ENCODE measurements at regions not wholly inside any gene's neighbourhood (a gene's known extent, or its start where the extent isn't known, plus 50 kb on each side); places are given as distances from the start of the nearest gene placed in this dataset.

DNA sequence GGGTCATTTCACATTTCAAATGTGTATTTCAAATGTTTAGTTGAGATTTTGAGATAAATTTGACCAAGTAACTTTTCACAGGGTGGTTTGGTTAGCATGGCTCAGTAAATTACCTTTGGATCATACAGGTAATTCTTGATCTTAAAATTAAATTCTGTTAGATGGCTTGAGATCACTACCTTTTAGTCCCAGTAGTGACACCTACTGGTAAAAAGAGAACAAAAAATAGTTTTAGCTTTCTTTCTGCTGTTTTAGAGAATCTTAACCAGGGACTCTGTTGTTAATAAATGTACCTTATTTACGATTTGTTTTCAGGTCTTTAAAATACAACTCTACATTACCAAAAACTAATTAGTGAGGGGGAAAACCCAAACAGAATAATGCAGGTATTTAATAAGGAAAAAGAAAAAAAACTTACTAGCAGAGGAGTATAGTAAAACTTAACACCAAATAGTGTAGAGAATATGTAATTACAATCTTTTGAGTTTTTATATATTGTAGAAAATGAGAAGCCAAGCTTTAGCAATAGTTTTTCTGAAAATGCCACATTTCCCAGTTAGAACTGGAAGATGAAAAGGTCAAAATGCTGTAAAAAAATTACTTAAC, 620.3 kb upstream of the AGTR1 start:
- TF ChIP-seq, protein P1, sequence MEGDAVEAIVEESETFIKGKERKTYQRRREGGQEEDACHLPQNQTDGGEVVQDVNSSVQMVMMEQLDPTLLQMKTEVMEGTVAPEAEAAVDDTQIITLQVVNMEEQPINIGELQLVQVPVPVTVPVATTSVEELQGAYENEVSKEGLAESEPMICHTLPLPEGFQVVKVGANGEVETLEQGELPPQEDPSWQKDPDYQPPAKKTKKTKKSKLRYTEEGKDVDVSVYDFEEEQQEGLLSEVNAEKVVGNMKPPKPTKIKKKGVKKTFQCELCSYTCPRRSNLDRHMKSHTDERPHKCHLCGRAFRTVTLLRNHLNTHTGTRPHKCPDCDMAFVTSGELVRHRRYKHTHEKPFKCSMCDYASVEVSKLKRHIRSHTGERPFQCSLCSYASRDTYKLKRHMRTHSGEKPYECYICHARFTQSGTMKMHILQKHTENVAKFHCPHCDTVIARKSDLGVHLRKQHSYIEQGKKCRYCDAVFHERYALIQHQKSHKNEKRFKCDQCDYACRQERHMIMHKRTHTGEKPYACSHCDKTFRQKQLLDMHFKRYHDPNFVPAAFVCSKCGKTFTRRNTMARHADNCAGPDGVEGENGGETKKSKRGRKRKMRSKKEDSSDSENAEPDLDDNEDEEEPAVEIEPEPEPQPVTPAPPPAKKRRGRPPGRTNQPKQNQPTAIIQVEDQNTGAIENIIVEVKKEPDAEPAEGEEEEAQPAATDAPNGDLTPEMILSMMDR (IDR thresholded peaks at IDR 0.05) = peak; percentile 28 to 48 (median 46)
- TF ChIP-seq EP300 (IDR thresholded peaks at IDR 0.05) = no peak
